DMS79 (cell line): ENCODE measurements at regions not wholly inside any gene's neighbourhood (a gene's known extent, or its start where the extent isn't known, plus 50 kb on each side); places are given as distances from the start of the nearest gene placed in this dataset.

Source experiments
- DNase-seq: peaks from one replicate; lab custom pipeline; 2025; lab: John Stamatoyannopoulos, UW

GRCh38 chr6:19037607-19038006 is 650.5 kb downstream of the RNF144B start:
- no peak for DNase-seq

GRCh38 chr6:19039287-19039686 is 652.1 kb downstream of the RNF144B start:
- DNase-seq: no peak

- DNase-seq: no peak
These were observed 654.8 kb downstream of the RNF144B start for GRCh38 chr6:19041906-19042305.

DNA sequence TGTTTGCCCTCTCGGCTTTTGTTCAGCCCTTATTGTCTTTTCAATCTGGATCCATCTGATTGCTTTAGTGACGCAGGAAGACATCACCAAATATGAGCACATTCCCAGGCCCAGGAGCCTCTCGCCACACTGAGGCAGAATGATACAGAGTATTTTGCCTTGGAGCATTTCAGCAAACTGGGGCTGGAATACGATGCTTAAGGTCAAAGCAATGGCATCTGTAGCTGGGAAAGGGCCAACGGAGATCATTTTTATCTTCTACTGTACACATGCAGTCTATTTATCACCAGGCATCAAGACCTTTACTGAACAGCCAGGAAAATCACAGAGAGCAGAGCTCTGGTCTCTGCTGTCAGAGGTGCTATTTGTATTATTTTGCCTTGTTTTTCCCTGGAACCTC is 655.3 kb downstream of the RNF144B start:
- DNase-seq: no peak

DNA sequence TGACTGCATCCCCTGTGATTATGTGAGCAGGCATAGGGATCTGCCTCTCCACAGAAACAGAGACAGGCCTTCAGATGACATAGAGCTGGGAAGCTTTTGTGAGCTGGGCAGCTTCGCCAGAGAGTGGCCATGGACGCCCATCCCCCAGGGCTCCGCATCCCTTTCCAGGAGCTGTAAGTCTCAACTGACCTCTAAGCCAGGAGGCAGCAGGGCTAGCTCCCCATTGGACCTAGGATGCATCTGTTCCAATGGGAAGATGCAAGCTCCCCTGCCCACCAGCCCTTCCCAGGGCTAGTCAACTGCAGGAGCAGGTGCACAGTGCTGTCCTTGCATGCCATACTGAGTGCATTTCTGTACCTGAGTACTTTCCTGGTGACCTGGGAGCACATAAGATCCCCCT is 663.6 kb downstream of the RNF144B start:
- DNase-seq: no peak

DNA sequence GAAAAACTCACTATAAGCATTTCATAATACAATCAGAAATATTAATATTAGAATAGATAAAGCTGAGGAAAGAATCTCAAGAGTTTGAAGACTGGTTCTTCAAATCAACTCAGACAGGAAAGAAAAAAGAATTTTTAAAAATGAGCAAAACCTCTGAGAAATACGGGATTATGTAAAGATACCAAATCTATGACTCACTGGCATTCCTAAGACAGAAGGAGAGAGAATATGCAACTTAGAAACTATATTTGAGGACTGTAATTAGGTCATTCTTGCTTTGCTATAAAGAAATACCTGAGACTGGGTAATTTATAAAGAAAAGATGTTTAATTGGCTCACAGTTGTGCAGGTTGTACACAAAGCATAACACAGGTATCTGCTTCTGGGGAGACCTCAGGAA is 665.1 kb downstream of the RNF144B start:
- no peak for DNase-seq

DNA sequence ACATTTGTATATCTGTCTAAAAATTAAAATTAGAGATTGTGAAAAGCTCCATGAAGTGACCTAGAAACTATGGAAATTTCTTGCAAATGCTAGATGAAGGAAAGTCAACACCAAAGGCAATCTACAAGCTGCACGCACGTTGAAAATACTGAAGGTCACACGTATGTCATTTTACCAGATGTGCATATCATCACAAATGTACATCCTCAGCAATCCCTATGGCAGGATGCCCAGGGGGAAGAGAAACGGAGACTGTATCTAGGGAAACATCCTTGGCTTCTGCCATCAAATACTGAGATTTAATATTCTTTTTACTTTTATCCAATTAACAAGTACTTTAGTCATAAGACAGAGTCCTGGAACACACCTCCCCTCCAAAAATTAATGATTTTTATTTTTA is 672.0 kb downstream of the RNF144B start:
- DNase-seq: no peak

DNA sequence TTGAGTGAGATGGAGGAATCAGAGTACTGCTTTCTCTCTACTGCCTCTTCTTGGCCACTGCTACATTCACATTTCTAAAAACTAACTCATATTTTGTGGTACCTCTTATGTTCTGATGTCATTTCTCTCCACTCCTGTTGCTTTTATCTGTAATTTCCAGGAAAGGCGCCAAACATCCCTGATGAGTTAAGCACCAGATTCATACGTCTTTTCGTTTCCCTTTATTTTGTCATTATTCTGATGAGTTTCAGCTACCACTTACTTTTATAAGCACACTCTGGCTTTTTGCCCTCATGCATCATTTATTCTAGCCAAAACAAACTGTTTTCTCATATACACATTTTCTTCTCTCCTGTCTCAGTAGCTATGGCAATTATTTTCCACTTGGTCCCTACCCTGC is 680.0 kb downstream of the RNF144B start:
- no peak for DNase-seq

DNA sequence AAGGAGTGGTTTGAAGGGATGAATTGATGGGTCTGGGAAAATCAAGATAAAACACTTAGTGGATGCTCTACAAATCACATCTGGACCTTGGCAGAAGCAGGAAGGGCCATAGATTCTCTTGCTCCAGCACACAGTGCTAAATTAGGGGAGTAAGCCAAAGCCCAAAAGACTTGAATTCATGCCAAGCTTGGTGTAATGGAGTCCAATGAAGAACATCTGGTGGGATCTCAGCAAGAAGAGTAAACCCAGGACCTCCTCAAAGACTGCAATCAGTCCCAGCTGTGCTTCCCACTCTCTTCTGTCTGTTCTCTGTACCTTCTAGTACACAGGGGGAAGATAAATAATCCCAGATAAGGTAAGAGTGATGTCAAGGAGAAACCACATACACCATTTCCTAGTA is 683.4 kb downstream of the RNF144B start:
- no peak for DNase-seq

- no peak for DNase-seq
These were observed 696.7 kb downstream of the RNF144B start for GRCh38 chr6:19083801-19084200.

DNA sequence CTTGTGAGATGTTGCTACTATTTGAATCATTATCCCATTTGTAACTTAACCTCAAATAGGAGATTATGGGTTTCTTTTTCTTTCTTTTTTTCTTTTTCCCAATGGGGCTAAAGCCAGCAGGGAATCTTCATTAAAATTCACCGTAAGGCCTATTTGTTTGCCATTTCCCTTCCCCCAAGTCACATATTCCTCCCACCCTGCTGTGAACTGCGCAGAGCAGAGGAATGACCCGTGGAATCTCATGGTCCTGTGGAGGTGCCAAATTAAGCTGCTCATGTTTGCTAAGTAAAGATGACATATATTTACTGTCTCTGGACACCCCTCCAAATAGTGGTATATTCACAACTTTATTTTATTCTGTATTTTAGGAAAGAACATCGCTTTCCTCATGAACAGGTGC is 699.3 kb downstream of the RNF144B start:
- DNase-seq: no peak

DNA sequence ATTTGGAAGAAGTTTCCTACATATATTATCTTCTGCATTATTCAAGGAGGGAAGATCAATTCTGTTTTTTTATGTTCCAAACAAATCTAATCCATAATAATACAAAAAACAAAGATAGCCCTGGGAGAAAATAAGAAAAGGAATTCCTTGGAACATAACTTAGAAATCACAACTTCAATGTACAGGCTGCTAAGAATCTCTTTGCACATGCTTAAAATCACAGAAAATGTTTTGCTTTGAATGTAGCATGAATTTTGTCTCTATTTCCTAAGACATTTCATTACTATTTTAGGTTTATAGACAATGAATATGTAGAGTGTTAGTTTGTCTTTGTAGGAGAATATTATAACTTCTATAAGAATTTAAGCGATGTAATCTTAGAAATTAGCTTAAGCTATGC is 700.1 kb downstream of the RNF144B start:
- DNase-seq: no peak

- no peak for DNase-seq
These were observed 700.7 kb downstream of the RNF144B start for GRCh38 chr6:19087897-19088296.

GRCh38 chr6:19100752-19101151 is 713.6 kb downstream of the RNF144B start:
- no peak for DNase-seq

DNA sequence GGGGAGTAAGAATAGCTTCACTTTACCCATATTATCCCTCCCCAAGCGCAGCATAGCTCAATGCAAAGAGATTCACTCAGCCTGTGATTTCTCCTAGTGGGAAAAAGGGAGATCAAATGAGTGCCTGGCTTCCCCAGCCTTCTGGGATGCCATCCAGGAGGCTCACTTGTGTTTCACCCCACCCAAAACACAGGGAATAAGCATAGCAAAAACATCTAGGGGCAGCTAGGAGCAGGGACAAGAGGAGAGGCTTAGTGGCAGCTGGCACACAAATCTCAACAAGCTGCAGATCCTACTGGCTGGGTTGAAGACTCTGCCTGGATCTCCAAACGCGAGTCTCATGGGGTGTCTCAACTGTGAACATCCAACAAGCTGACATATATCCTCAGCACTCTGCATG is 715.8 kb downstream of the RNF144B start:
- no peak for DNase-seq

DNA sequence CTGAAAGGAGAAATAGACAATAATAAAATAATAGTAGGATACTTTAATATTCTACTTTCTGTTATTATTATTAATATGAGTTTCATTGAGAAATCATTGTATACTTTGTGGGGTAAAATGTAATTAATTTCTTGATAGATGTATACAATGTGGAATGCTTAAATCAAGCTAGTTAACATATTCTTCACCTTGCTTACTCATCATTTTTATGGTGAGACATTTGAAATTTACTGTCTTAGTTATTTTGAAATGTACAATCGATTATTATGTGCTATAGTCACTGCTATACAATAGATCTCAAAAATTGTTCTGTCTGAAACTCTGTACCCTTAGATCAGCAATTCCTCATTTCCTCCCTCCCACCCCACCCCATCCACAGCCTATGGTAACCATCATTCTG is 720.3 kb downstream of the RNF144B start:
- DNase-seq: no peak

GRCh38 chr6:19121521-19121920 is 715.6 kb upstream of the ID4 start:
- no peak for DNase-seq

GRCh38 chr6:19127081-19127480 is 710.1 kb upstream of the ID4 start:
- no peak for DNase-seq

DNA sequence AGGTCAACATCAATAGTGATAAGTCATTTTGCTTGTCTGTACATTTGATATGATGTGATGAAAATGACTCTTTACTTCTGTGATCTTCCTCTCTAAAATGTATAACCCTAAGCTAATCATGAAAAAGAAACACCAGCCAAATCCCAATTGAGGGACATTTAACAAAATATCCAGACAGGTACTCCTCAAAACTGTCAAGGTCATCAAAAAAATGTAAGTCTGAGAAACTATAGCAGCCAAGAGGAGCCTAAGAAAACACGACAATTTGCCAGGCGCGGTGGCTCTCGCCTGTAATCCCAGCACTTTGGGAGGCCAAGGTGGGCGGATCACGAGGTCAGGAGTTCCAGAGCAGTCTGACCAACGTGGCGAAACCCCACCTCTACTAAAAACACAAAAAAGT is 708.5 kb upstream of the ID4 start:
- DNase-seq: no peak

DNA sequence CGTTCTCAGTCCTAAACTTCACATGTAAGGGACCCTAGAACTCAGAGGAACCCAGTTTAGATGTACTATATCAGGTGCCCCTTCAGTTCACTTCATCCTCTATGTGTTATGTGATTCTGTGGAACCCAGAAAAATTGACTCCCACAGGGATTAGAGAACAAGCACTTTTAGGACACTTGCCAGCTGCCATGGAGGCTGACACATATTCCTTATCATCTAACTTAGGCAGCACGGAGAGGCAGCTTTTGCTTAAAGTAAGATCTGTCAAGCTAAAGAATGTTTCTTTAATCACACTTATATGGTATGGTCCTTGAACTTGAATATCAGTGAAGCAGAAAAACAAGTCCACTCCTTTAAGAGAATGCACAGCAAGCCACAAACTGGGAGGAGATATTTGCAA is 701.5 kb upstream of the ID4 start:
- no peak for DNase-seq

GRCh38 chr6:19137505-19137904 is 699.7 kb upstream of the ID4 start:
- peak; percentile 31 for DNase-seq

DNA sequence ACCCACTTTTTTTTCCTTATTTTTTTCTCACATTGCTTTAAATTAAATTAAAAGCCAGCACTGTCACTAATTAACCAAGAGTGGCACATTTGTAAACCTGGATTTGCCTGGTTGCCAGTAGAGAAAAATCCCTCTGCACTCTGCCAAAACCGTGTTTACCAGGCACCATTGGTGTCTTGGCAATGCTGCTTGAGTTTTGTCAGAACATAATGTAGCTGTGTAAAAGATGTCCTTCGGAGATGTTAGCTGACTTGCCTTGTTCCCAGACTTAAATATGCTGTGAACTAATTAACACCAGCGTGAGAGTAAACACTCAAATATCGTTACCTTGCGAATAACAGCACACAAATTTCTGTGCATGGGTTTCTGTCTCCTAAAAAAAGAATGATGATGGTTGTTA is 694.9 kb upstream of the ID4 start:
- no peak for DNase-seq

DNA sequence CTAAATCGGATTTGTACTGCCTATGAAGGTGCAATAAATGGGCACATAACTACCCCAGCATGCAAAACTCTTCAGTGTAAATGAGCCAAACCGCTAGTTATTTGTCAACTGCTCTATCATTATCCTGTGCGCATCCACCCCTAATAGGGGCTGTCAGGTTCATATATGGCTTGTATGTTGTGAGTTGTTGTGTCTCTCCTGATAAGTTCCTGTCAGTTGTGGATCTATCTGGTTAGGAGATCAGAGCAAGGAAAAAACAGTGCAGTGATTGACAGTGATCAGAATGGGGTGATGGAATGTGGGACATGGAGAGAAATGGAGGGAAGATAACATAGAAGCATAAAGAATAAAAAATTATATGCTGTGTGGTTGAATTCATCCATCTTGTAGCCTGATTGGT is 686.9 kb upstream of the ID4 start:
- no peak for DNase-seq

DNA sequence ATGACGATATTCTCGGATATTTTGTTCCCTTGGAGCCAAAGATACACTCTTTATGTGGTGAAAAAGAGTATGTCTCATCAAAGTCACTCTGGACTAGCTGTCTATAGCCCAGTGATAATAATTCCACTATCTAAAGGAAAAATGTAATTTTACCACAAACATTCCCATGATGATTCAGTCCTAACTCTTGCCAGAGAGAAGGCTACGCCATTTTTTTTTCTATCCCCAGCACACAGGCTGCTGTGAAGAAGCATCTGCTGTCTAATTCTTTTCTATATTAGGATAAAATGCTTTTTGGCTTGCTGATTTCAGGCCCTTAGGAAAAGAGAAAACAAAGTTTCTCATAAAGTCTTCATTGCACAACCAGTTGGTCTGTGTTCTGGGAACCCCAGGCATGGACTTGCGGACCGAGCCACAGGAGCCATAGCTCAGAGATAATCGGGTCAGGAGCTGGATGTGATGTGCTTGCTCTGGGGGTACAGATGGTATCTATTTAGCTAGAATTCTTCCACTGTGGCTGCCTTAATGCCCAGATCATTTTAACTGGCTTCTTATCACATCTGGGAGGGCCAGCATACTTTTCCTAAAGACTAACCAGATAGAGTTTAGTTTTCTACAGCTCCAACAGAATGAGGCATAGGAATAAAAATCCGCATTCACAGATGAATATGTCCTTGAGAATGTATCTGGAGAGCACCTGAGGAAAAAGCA is 683.7 kb upstream of the ID4 start:
- DNase-seq: no peak

DNA sequence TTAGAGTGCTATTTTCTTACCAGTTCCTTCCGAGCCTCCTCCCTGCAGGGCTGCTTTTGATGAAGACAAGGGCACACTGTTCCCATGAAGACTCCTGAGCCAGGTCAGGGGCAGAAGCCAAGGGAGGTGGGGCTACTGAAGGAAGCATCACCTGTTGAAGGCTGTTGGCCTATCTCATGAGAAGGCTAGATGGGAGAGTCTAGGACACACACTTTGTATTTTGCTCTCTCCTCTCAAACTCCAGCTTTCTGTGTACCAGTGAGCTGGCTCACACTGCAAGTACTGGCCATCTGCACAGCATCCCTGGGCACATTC is 683.2 kb upstream of the ID4 start:
- DNase-seq: no peak
